ENCODE measurements at regions not wholly inside any gene's neighbourhood (a gene's known extent, or its start where the extent isn't known, plus 50 kb on each side); places are given as distances from the start of the nearest gene placed in this dataset.

GRCh38 chr21:34302521-34302920, 61.3 kb upstream of the KCNE2 start:
- no peak overlapping the region for H3K9ac ChIP-seq (ENCODE audit: low read length)
- no peak overlapping the region for H2AFZ ChIP-seq (ENCODE audit: low read length)
- H3K4me2 ChIP-seq (ENCODE audit: low read length): no peak overlapping the region
- H3K27ac ChIP-seq (ENCODE audit: low read depth, low read length, poor library complexity, severe bottlenecking): no peak overlapping the region
- no peaks in the 10 kb centered on the region for H3K36me3 ChIP-seq (ENCODE audit: insufficient read depth, low read length)
- no peak overlapping the region for H3K4me3 ChIP-seq (ENCODE audit: low read depth, low read length, poor library complexity, severe bottlenecking)
- no peaks in the 10 kb centered on the region for H3K9me2 ChIP-seq (ENCODE audit: low read depth, low read length)
- H3K4me1 ChIP-seq (ENCODE audit: insufficient read depth, low read length, severe bottlenecking): no peaks in the 10 kb centered on the region
- H3K27me3 ChIP-seq (ENCODE audit: insufficient read depth, low read length): no peaks in the 10 kb centered on the region
- H3F3A ChIP-seq (ENCODE audit: insufficient read depth, low read length): no peaks in the 10 kb centered on the region
- no peak for TF ChIP-seq EZH2 (IDR thresholded peaks at IDR 0.05; ENCODE audit: borderline replicate concordance, low read length)
- TF ChIP-seq CTCF (IDR thresholded peaks at IDR 0.05; ENCODE audit: low read length): no peak
- H3K79me2 ChIP-seq (ENCODE audit: insufficient read depth, low read length): no peaks in the 10 kb centered on the region
- no peaks in the 10 kb centered on the region for H3K9me3 ChIP-seq (ENCODE audit: low read length)
- no peaks in the 10 kb centered on the region for H4K20me1 ChIP-seq (ENCODE audit: insufficient read depth, low read length)

GRCh38 chr21:34305605-34306604, 57.9 kb upstream of the KCNE2 start:
- Histone ChIP-seq H3K36me3 (ENCODE audit: insufficient read depth, low read length) (no peaks in the 10 kb centered on the region), H3K9ac (ENCODE audit: low read length) (no peak overlapping the region), H3F3A (ENCODE audit: insufficient read depth, low read length) (no peaks in the 10 kb centered on the region), H3K9me3 (ENCODE audit: low read length) (no peaks in the 10 kb centered on the region), H3K4me2 (ENCODE audit: low read length) (no peak overlapping the region), H4K20me1 (ENCODE audit: insufficient read depth, low read length) (no peaks in the 10 kb centered on the region), H3K27me3 (ENCODE audit: insufficient read depth, low read length) (peaks cover 6% of the 10 kb centered on the region; the same call in 1 of the 2 replicates), H3K27ac (ENCODE audit: low read depth, low read length, poor library complexity, severe bottlenecking) (no peak overlapping the region), H3K4me3 (ENCODE audit: low read depth, low read length, poor library complexity, severe bottlenecking) (no peak overlapping the region), H3K4me1 (ENCODE audit: insufficient read depth, low read length, severe bottlenecking) (no peaks in the 10 kb centered on the region), H2AFZ (ENCODE audit: low read length) (no peak overlapping the region), H3K9me2 (ENCODE audit: low read depth, low read length) (no peaks in the 10 kb centered on the region), H3K79me2 (ENCODE audit: insufficient read depth, low read length) (no peaks in the 10 kb centered on the region)
- TF ChIP-seq EZH2 (IDR thresholded peaks at IDR 0.05; ENCODE audit: borderline replicate concordance, low read length): no peak
- TF ChIP-seq CTCF (IDR thresholded peaks at IDR 0.05; ENCODE audit: low read length): no peak

GRCh38 chr21:34307991-34308532, 55.7 kb upstream of the KCNE2 start:
- H3K36me3 ChIP-seq (ENCODE audit: insufficient read depth, low read length): no peaks in the 10 kb centered on the region
- H3K4me1 ChIP-seq (ENCODE audit: insufficient read depth, low read length, severe bottlenecking): no peaks in the 10 kb centered on the region
- no peak overlapping the region for H3K9ac ChIP-seq (ENCODE audit: low read length)
- TF ChIP-seq CTCF (IDR thresholded peaks at IDR 0.05; ENCODE audit: low read length) (no peak), EZH2 (IDR thresholded peaks at IDR 0.05; ENCODE audit: borderline replicate concordance, low read length) (no peak)
- no peak overlapping the region for H3K4me3 ChIP-seq (ENCODE audit: low read depth, low read length, poor library complexity, severe bottlenecking)
- H4K20me1 ChIP-seq (ENCODE audit: insufficient read depth, low read length): no peaks in the 10 kb centered on the region
- H3K27ac ChIP-seq (ENCODE audit: low read depth, low read length, poor library complexity, severe bottlenecking): no peak overlapping the region
- H3K4me2 ChIP-seq (ENCODE audit: low read length): no peak overlapping the region
- no peaks in the 10 kb centered on the region for H3K79me2 ChIP-seq (ENCODE audit: insufficient read depth, low read length)
- H3K27me3 ChIP-seq (ENCODE audit: insufficient read depth, low read length): peaks cover 7% of the 10 kb centered on the region; the same call in 1 of the 2 replicates
- H2AFZ ChIP-seq (ENCODE audit: low read length): no peak overlapping the region
- H3K9me3 ChIP-seq (ENCODE audit: low read length): no peaks in the 10 kb centered on the region
- H3F3A ChIP-seq (ENCODE audit: insufficient read depth, low read length): no peaks in the 10 kb centered on the region
- H3K9me2 ChIP-seq (ENCODE audit: low read depth, low read length): no peaks in the 10 kb centered on the region
